ENCODE measurements at regions not wholly inside any gene's neighbourhood (a gene's known extent, or its start where the extent isn't known, plus 50 kb on each side); places are given as distances from the start of the nearest gene placed in this dataset.
"Not testable (repeated sequence)": the region's sequence is repeated elsewhere in the genome, so short reads cannot be mapped to it uniquely, and the experiment has no call there.

DNA sequence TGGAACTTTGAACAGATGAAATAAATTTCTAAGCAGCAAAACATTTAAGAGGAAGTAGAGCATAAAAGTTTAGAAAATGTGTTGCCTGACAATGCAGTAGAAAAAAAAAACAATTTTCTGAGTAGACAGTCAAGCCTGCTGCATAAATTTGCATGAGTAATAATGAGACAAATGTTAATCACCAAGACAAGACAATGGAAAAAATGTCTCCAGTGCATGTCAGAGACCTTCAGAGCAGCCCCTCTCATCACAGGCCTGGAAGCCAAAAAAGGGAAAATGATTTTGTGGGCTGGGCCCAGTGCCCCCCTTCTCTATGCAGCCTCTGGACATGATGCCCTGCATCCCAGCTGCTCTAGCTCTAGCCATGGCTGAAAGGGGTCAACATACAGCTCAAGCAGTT is 204.6 kb downstream of the COX18 start:
- no peak for DNase-seq

- not testable (repeated sequence) for DNase-seq
Observed at GRCh38 chr4:72864277-72864676, 205.2 kb downstream of the COX18 start.

- DNase-seq: no peak
Observed at GRCh38 chr4:72860766-72861165, 208.8 kb downstream of the COX18 start.

- DNase-seq: no peak
Observed at GRCh38 chr4:72858328-72858727, 211.2 kb downstream of the COX18 start.

DNA sequence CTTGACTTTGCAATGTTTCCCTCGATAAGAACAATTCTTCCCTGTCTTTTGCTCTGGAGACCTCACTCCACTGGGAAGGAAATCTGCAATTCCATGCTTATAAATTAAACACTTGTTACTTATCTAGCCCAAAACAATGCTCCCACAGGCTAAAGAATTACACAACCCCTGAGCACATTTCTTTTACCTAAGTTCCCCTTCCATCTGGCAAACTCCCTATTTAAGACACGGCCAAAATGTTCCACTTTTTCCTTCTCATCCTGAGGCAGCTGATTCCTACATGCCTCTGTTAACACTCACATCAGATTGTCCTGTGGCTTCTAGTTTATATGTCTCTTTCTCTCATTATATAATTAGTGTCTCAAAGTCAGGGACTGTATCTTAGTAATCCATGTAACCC is 211.7 kb downstream of the COX18 start:
- no peak for DNase-seq

- DNase-seq: no peak
Observed at GRCh38 chr4:72857216-72857615, 212.3 kb downstream of the COX18 start.

- peak; percentile 81 for DNase-seq
Observed at GRCh38 chr4:72846280-72847111, 223.0 kb downstream of the COX18 start.

- DNase-seq: no peak
Observed at GRCh38 chr4:72843466-72843865, 226.1 kb downstream of the COX18 start.

DNA sequence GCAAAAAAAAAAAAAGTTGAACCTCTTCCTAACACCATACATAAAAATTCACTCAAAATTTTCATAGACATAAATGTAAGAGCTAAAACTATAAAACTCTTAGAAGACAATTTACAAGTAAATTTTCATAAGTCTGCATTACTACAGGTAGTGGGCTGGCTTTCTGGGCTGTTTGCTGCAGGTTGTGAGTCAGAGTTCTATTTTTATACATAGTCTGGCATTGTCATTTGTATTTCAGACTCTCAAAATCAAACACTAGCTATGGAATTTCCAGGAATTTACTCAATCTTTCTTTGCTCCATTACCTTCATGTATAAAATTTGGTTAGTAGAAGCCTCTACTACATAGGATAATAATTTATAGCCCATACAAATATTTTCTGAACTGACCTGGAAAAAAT is 227.2 kb downstream of the COX18 start:
- no peak for DNase-seq

- DNase-seq: not testable (repeated sequence)
Observed at GRCh38 chr4:72840166-72840565, 229.3 kb downstream of the COX18 start.

GRCh38 chr4:72828864-72829263 is 240.7 kb downstream of the COX18 start:
- no peak for DNase-seq

DNA sequence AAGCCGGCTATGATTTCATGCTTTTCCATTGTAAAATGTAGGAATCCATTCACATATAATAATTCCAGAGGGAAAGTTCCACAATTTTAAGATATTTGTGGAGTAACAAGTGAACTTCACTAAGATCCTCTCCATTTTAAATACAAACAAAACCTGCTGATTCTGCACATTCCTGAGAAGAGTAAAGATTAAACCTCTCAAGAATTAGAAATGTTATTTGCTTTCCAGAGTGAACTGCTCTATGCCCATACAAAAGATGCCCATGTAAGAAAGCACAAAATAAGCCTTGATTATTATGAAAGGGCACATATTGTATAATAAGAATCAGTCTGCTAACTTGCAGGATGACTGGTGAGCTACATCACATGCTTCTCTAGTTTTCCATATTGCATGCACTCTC is 241.5 kb downstream of the COX18 start:
- no peak for DNase-seq

DNA sequence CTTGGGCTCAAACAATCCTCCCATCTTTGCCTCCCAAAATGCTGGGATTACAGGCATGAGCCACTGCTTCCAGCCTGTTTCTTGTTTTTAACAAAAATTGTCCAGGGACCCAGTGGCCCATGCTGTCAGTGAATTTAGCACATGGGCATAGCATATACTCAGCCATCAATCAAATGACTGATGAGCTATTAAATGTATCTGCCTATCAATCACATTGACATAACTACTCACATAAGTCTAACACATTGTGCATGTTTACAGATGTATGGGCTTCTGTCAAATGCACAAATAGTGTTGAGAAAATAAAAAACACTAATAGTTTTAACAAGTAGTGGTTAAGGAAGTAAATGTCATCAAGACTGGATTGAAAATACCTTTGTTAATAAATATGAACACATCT is 249.4 kb downstream of the COX18 start:
- no peak for DNase-seq

GRCh38 chr4:72817012-72817411 is 248.0 kb upstream of the ADAMTS3 start:
- no peak for DNase-seq

DNA sequence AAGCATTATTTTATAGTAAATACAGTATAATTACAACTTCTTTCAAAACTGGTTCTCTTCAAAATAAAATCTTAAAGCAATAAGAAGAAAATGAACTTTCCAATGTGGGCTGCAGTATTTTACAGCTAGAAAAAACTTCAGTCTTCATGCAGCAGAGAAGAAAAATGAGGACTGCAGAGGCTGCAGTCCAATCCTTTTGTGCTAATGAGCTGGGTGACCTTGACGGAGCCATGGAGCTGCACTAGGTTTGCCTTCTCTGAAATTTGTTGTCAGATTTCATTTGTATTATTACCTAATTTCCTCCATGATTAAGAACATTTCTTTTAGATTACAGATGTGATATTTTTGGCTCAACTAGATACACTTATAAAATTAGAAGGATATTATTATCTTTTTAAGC is 245.2 kb upstream of the ADAMTS3 start:
- DNase-seq: no peak

DNA sequence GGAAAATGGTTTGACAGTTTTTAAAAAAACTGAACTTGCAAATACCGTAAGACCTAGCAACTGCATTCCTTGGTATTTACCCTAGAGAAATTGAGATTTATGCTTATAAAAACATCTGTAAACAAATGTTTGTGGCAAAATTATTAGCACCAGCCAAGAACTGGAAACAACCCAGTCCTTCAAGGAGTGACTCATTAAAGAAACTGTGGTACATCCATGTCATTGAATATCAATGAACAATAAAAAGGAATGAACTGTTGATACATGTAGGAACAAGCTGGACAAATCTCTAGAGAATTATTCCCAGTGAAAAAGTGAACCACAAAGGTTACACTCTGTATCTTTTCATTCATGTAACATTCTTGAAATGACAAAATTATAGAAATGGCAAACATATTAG is 240.2 kb upstream of the ADAMTS3 start:
- DNase-seq: no peak

GRCh38 chr4:72805284-72805683 is 236.3 kb upstream of the ADAMTS3 start:
- DNase-seq: no peak

DNA sequence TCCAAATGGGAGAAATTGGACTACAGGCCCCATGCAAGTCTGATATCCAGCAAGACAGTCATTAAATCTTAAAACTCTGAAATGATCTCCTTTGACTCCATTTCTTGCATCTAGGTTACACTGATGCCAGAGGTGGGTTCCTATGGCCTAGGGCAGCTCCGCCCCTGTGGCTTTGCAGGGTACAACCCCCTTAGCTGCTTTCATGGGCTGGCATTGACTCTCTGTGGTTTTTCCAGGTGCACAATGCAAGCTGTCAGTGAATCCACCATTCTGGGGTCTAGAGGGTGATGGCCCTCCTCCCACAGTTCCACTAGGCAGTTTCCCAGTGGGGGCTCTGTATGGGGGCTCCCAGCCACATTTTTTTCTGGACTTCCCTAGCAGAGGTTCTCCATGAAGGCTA is 228.5 kb upstream of the ADAMTS3 start:
- no peak for DNase-seq

- DNase-seq: no peak
Observed at GRCh38 chr4:72791054-72791453, 222.0 kb upstream of the ADAMTS3 start.

DNA sequence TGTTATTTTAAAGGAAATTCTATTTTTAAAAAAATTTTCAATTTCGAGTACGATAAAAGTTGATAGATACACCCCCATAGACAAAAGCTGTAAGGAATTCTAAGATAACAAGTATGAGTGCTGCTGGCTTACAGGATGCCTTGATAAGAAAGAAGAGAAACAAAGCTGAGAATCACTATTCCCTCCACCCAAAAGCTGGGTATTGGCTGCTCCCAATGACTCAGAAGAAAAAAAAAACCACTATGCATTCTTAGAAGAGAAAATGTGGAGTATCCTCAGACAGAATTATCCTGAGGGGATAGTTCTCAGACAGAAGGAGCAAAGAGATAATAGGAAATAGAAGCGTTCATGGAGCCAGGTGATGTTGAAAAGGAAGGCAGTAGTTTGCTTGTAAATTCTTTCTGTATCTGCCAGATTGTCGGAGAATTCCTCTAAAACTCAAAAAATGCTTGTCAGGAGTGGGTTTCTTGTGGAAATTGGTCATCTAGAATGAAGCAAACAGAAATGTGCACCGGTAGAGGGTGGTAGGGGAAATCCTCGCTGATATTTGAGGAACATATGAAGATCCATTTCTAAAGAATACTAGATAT is 217.5 kb upstream of the ADAMTS3 start:
- DNase-seq: no peak

DNA sequence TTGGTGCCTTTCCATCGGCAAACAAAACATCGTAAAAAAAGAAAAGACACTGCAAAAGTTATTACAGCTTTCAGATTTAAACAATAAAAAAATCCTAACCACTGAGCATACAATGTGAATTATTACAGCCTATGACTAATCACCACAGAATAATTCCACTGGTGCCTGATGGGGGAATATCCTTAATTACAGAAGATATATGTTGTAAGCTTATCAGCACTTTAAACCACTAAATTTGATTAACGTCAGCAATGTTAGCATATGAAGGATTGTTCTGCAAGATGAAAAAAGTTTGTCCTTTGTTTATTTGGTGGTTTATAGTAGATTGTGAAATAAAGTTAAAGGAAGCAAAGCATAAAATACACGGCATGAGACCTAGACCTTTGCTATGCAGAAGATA is 210.2 kb upstream of the ADAMTS3 start:
- no peak for DNase-seq

- DNase-seq: no peak
Observed at GRCh38 chr4:72777436-72777835, 208.4 kb upstream of the ADAMTS3 start.

DNA sequence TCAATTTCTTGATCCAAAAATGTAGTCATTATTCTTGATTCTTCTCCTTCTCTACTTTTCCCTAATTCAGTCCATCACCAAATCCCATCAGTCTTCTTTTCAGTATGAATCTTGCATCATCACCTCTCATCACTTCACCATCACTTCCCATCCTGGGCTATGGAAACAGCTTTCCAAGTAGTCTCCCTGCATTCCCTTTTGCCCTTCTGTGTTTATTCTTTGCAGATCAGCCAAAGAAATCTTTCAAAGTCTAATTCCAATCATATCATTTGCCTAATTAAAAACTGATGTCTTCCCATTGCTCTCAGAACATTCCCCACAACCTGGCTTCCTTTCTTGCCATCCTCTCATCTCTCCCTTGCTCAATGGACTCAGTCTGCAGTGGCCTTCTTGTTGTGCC is 201.7 kb upstream of the ADAMTS3 start:
- DNase-seq: no peak

GRCh38 chr4:72768364-72768763 is 199.3 kb upstream of the ADAMTS3 start:
- DNase-seq: no peak
